DMS53 (cell line): ENCODE measurements at regions not wholly inside any gene's neighbourhood (a gene's known extent, or its start where the extent isn't known, plus 50 kb on each side); places are given as distances from the start of the nearest gene placed in this dataset.
"Not testable (repeated sequence)": the region's sequence is repeated elsewhere in the genome, so short reads cannot be mapped to it uniquely, and the experiment has no call there.

ENCODE experiments used
- DNase-seq: peaks from one replicate; lab custom pipeline; 2025; lab: John Stamatoyannopoulos, UW

GRCh38 chr14:105660816-105661531, 134.6 kb downstream of the TMEM121 start:
- DNase-seq, result no peak

- not testable (repeated sequence) for DNase-seq
Observed at GRCh38 chr14:105662043-105662442, 135.7 kb downstream of the TMEM121 start.

- not testable (repeated sequence) for DNase-seq
Observed at GRCh38 chr14:105662592-105662991, 136.2 kb downstream of the TMEM121 start.

- DNase-seq, result not testable (repeated sequence)
Observed at GRCh38 chr14:105663323-105663722, 136.9 kb downstream of the TMEM121 start.

- DNase-seq, result not testable (repeated sequence)
Observed at GRCh38 chr14:105663818-105664596, 137.6 kb downstream of the TMEM121 start.

- DNase-seq, result no peak
Observed at GRCh38 chr14:105664691-105665090, 138.3 kb downstream of the TMEM121 start.

GRCh38 chr14:105665247-105665950, 139.0 kb downstream of the TMEM121 start:
- DNase-seq, result no peak

- DNase-seq, result no peak
Observed at GRCh38 chr14:105665951-105666277, 139.5 kb downstream of the TMEM121 start.

- no peak for DNase-seq
Observed at GRCh38 chr14:105666420-105666819, 140.0 kb downstream of the TMEM121 start.

GRCh38 chr14:105666991-105667662, 140.7 kb downstream of the TMEM121 start:
- DNase-seq, result not testable (repeated sequence)

- not testable (repeated sequence) for DNase-seq
Observed at GRCh38 chr14:105667663-105668020, 141.3 kb downstream of the TMEM121 start.

- not testable (repeated sequence) for DNase-seq
Observed at GRCh38 chr14:105668021-105668420, 141.6 kb downstream of the TMEM121 start.

GRCh38 chr14:105668471-105669230, 142.3 kb downstream of the TMEM121 start:
- DNase-seq, result not testable (repeated sequence)

- not testable (repeated sequence) for DNase-seq
Observed at GRCh38 chr14:105669231-105669610, 142.8 kb downstream of the TMEM121 start.

- DNase-seq, result not testable (repeated sequence)
Observed at GRCh38 chr14:105669646-105670045, 143.3 kb downstream of the TMEM121 start.

- DNase-seq, result not testable (repeated sequence)
Observed at GRCh38 chr14:105672450-105673200, 146.2 kb downstream of the TMEM121 start.

GRCh38 chr14:105675433-105675832, 149.1 kb downstream of the TMEM121 start:
- not testable (repeated sequence) for DNase-seq

- not testable (repeated sequence) for DNase-seq
Observed at GRCh38 chr14:105675905-105676670, 149.7 kb downstream of the TMEM121 start.

GRCh38 chr14:105678057-105678456, 151.7 kb downstream of the TMEM121 start:
- not testable (repeated sequence) for DNase-seq
